ENCODE measurements at regions not wholly inside any gene's neighbourhood (a gene's known extent, or its start where the extent isn't known, plus 50 kb on each side); places are given as distances from the start of the nearest gene placed in this dataset.

DNA sequence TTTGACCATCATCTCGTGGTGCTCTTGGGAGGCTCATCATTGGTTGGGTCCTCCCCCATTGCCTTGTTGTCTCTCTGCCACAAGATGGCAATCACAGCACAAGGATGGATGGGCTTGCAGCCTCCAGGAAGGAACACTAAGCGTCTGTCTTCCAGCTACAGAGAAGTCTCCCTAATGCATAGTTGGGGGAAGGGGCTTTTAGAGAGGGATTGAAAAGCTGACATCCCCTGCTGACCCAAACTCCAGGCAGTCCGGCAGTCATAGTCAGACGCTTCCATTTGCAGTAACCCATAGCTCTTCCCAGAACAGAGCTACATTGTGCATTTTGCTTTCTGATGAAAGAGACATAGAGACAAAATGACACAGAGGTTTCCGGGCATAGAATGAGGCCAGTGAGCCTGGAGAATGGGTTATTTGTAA, 111.4 kb downstream of the UTP18 start:
- no peak for TF ChIP-seq EZH2 (IDR thresholded peaks at IDR 0.05; ENCODE audit: insufficient read depth, poor library complexity, severe bottlenecking)
- TF ChIP-seq EZH2phosphoT487 (IDR thresholded peaks at IDR 0.05; ENCODE audit: insufficient read depth, low read depth): no peak
